ENCODE measurements at regions not wholly inside any gene's neighbourhood (a gene's known extent, or its start where the extent isn't known, plus 50 kb on each side); places are given as distances from the start of the nearest gene placed in this dataset.

DNA sequence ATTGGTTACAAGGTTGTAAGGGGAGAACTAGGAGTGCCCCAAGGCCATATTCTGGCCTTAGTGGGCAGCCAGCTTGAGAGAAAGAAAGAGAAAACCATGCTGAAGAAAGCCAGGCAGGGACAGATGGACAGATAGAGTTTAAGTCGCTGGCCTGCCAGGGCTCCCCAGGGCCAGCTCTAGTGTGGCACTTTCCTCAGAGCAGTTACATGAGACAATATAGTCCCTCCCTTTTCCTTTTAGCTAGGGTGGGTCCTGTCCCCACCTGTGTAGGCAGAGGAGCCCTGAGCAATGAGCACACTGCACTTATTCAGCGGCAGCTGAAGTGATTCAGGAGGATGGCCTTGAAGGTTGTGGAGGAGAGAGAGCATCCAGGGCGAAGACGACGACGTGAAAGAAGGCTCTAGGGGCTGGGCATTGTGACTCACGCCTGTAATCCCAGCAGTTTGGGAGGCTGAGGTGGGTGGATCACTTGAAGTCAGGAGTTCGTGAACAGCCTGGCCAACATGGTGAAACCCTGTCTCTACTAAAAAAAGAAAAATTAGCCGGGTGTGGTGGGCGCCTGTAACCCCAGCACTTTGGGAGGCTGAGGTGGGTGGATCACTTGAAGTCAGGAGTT is 152.0 kb upstream of the SLC1A4 start (continued):
- peak; percentile 84 for TF ChIP-seq KLF1 (tag by site-specific recombination; IDR thresholded peaks at IDR 0.05)
- no peak for TF ChIP-seq ZNF48 (tag by site-specific recombination; IDR thresholded peaks at IDR 0.05)
- TF ChIP-seq, protein P1, sequence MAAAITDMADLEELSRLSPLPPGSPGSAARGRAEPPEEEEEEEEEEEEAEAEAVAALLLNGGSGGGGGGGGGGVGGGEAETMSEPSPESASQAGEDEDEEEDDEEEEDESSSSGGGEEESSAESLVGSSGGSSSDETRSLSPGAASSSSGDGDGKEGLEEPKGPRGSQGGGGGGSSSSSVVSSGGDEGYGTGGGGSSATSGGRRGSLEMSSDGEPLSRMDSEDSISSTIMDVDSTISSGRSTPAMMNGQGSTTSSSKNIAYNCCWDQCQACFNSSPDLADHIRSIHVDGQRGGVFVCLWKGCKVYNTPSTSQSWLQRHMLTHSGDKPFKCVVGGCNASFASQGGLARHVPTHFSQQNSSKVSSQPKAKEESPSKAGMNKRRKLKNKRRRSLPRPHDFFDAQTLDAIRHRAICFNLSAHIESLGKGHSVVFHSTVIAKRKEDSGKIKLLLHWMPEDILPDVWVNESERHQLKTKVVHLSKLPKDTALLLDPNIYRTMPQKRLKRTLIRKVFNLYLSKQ (tag by site-specific recombination; IDR thresholded peaks at IDR 0.05; ENCODE audit: borderline replicate concordance), result no peak
- TF ChIP-seq, protein P2, sequence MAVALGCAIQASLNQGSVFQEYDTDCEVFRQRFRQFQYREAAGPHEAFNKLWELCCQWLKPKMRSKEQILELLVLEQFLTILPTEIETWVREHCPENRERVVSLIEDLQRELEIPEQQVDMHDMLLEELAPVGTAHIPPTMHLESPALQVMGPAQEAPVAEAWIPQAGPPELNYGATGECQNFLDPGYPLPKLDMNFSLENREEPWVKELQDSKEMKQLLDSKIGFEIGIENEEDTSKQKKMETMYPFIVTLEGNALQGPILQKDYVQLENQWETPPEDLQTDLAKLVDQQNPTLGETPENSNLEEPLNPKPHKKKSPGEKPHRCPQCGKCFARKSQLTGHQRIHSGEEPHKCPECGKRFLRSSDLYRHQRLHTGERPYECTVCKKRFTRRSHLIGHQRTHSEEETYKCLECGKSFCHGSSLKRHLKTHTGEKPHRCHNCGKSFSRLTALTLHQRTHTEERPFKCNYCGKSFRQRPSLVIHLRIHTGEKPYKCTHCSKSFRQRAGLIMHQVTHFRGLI (tag by site-specific recombination; IDR thresholded peaks at IDR 0.05), result no peak
- TF ChIP-seq ZNF112 (tag by site-specific recombination; IDR thresholded peaks at IDR 0.05), result no peak
- no peak for TF ChIP-seq ZFP69B (tag by site-specific recombination; IDR thresholded peaks at IDR 0.05)
- no peak for TF ChIP-seq HOXA7 (CRISPR knock-in tag; IDR thresholded peaks at IDR 0.05; ENCODE audit: borderline replicate concordance)
- TF ChIP-seq ZNF10 (tag by site-specific recombination; IDR thresholded peaks at IDR 0.05), result no peak
- no peak for TF ChIP-seq KLF16 (tag by site-specific recombination; IDR thresholded peaks at IDR 0.05)
- no peak for TF ChIP-seq ZBTB20 (tag by site-specific recombination; IDR thresholded peaks at IDR 0.05)
- TF ChIP-seq ZNF548 (tag by site-specific recombination; IDR thresholded peaks at IDR 0.05), result no peak
- TF ChIP-seq ZNF423 (tag by site-specific recombination; IDR thresholded peaks at IDR 0.05), result no peak
- peak; percentile 84 for TF ChIP-seq ZFHX2 (tag by site-specific recombination; conservative IDR thresholded peaks at IDR 0.05)
- no peak for TF ChIP-seq WT1 (tag by site-specific recombination; IDR thresholded peaks at IDR 0.05)

DNA sequence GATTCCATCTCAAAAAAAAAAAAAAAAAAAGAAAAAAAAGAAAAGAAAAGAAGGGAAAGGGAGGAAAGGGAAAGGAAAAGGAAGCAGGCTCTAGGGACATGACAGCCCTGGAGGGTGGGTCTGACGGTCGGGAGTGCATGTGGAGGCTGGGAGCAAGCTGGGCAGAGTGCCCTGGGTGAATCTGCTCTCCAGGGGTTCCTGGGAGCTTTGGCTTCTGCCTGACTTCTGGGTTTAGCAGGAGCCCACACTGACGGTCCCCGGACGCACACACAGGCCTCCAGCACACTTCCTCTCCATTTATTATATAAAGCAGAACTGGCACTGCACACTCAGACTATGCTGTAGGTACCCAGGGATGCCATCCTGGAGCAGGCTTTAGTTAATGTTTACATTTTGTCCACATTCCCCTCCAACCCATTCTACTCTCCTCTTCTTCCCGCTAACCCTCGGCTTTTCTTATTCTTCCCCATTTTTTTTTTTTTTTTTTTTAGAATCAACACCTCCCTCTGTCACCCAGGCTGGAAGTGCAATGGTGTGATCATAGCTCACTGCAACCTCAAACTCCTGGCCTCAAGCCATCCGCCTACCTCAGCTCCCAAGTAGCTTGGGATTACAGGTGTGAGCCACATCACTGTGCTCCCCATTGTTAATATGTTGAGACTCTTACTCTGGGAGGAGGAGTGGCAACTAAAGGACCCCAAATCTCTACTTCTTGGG is 151.1 kb upstream of the SLC1A4 start:
- H3K36me3 ChIP-seq (ENCODE audit: control insufficient read depth in 2 of 2, insufficient read depth in 1 of 2, low read length in 2 of 2), result no peaks in the 10 kb centered on the region
- no peak overlapping the region for H3K27ac ChIP-seq (ENCODE audit: extremely low read depth, low read depth, low read length)
- TF ChIP-seq ZFP41 (tag by site-specific recombination; IDR thresholded peaks at IDR 0.05; ENCODE audit: borderline replicate concordance) (no peak), ZNF404 (tag by site-specific recombination; IDR thresholded peaks at IDR 0.05) (no peak), PRDM1 (tag by site-specific recombination; IDR thresholded peaks at IDR 0.05) (peak; percentile 69), ZNF701 (tag by site-specific recombination; IDR thresholded peaks at IDR 0.05) (no peak), ZNF623 (tag by site-specific recombination; IDR thresholded peaks at IDR 0.05) (no peak)
- TF ChIP-seq, protein P3, sequence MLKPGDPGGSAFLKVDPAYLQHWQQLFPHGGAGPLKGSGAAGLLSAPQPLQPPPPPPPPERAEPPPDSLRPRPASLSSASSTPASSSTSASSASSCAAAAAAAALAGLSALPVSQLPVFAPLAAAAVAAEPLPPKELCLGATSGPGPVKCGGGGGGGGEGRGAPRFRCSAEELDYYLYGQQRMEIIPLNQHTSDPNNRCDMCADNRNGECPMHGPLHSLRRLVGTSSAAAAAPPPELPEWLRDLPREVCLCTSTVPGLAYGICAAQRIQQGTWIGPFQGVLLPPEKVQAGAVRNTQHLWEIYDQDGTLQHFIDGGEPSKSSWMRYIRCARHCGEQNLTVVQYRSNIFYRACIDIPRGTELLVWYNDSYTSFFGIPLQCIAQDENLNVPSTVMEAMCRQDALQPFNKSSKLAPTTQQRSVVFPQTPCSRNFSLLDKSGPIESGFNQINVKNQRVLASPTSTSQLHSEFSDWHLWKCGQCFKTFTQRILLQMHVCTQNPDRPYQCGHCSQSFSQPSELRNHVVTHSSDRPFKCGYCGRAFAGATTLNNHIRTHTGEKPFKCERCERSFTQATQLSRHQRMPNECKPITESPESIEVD (tag by site-specific recombination; IDR thresholded peaks at IDR 0.05), result no peak
- TF ChIP-seq, protein P4, sequence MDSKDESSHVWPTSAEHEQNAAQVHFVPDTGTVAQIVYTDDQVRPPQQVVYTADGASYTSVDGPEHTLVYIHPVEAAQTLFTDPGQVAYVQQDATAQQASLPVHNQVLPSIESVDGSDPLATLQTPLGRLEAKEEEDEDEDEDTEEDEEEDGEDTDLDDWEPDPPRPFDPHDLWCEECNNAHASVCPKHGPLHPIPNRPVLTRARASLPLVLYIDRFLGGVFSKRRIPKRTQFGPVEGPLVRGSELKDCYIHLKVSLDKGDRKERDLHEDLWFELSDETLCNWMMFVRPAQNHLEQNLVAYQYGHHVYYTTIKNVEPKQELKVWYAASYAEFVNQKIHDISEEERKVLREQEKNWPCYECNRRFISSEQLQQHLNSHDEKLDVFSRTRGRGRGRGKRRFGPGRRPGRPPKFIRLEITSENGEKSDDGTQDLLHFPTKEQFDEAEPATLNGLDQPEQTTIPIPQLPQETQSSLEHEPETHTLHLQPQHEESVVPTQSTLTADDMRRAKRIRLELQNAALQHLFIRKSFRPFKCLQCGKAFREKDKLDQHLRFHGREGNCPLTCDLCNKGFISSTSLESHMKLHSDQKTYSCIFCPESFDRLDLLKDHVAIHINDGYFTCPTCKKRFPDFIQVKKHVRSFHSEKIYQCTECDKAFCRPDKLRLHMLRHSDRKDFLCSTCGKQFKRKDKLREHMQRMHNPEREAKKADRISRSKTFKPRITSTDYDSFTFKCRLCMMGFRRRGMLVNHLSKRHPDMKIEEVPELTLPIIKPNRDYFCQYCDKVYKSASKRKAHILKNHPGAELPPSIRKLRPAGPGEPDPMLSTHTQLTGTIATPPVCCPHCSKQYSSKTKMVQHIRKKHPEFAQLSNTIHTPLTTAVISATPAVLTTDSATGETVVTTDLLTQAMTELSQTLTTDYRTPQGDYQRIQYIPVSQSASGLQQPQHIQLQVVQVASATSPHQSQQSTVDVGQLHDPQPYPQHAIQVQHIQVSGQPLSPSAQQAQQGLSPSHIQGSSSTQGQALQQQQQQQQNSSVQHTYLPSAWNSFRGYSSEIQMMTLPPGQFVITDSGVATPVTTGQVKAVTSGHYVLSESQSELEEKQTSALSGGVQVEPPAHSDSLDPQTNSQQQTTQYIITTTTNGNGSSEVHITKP (tag by site-specific recombination; IDR thresholded peaks at IDR 0.05), result peak; percentile 59
- H3K4me1 ChIP-seq (ENCODE audit: control insufficient read depth, insufficient read depth, low read length), result no peaks in the 10 kb centered on the region
- POLR2A ChIA-PET, result interaction anchor here (0.7 kb wide), 1 partner anchor 87 kb away, joined by 4 read pairs; no protein-coding TSS in a partner anchor
- no peaks in the 10 kb centered on the region for H3K9me3 ChIP-seq (ENCODE audit: control insufficient read depth, insufficient read depth, low read depth, low read length)
- H3K4me3 ChIP-seq (ENCODE audit: low read depth, low read length), result no peak overlapping the region
- CTCF ChIA-PET, result interaction anchor here (0.5 to 1.5 kb wide), 5 partner anchors 10 to 189 kb away, joined by 3 to 6 read pairs (median 4); no protein-coding TSS in a partner anchor

All from HEK293 (cell line).